Gastroesophageal sphincter (tissue), 4 donors: ENCODE measurements at regions not wholly inside any gene's neighbourhood (a gene's known extent, or its start where the extent isn't known, plus 50 kb on each side); places are given as distances from the start of the nearest gene placed in this dataset.

Source experiments
- ATAC-seq: fragments of 150-250 bp; one replicate; pipeline ENCODE4 v1.9.1; 2016; ENCODE audit warnings: mild to moderate bottlenecking, moderate library complexity
- H3K27ac ChIP-seq, 4 donors: fragments of 200-600 bp; sonication (generic) in 3 of 4; 1 replicate in 3 of 4; 2 replicates in 1 of 4; pipeline ENCODE4 v1.5.1; 2016 to 2019
- H3K27me3 ChIP-seq: fragments of 200-600 bp; sonication (generic); one replicate; pipeline ENCODE4 v1.5.1; 2019
- H3K36me3 ChIP-seq, 2 donors: fragments of 200-600 bp; sonication (generic); one replicate each; pipeline ENCODE4 v1.5.1; 2019; ENCODE audit warnings: control low read depth in 1 of 2
- H3K4me1 ChIP-seq, 3 donors: fragments of 200-600 bp; sonication (generic); 1 replicate in 2 of 3; 2 replicates in 1 of 3; pipeline ENCODE4 v1.5.1; 2016 to 2019; ENCODE audit warnings: control low read depth in 2 of 3
- H3K4me3 ChIP-seq, 2 donors: fragments of 200-600 bp; sonication (generic); one replicate each; pipeline ENCODE4 v1.5.1; 2019; ENCODE audit warnings: mild to moderate bottlenecking in 1 of 2, moderate library complexity in 1 of 2
- H3K9me3 ChIP-seq, 3 donors: fragments of 200-600 bp; sonication (generic); one replicate each; pipeline ENCODE4 v1.5.1; 2017 to 2019; ENCODE audit warnings: control low read depth in 2 of 3
- EP300 ChIP-seq: sonication (generic); formaldehyde crosslinking; IDR thresholded peaks from one replicate; pipeline ENCODE4 v1.6.1; 2017; ENCODE audit warnings: antibody characterized with exemption, mild to moderate bottlenecking
- POLR2A ChIP-seq, 2 donors: fragments of 450-650 bp; IDR thresholded peaks; one replicate each; pipeline ENCODE4 v1.6.1; 2017; ENCODE audit warnings: antibody characterized with exemption in 2 of 2, mild to moderate bottlenecking in 2 of 2, moderate library complexity in 1 of 2
- POLR2AphosphoS5 ChIP-seq: sonication (generic); formaldehyde crosslinking; IDR thresholded peaks from one replicate; pipeline ENCODE4 v1.6.1; 2017; ENCODE audit warnings: antibody characterized with exemption
- WGBS, 2 donors: methylation state at CpG; one replicate each; pipeline ENCODE4 v1.1.5; 2018; ENCODE audit warnings: low coverage in 1 of 2; 5-methylcytosine and 5-hydroxymethylcytosine counted together
- TF ChIP-seq, protein P1 (sequence below), 4 experiments: fragments of 200-600 bp in 2 of 4; fragments of 450-650 bp in 2 of 4; sonication (generic) in 1 of 4; IDR thresholded peaks; one replicate each; pipeline ENCODE4 v1.5.1; 2017 to 2019; ENCODE audit warnings: antibody characterized with exemption in 4 of 4, mild to moderate bottlenecking in 2 of 4, moderate library complexity in 2 of 4

GRCh38 chr9:26264709-26265601 lies 586.7 kb upstream of the TUSC1 start:
- no peak overlapping the region for H3K4me3 ChIP-seq
- no peaks in the 10 kb centered on the region for H3K27me3 ChIP-seq
- no peaks in the 10 kb centered on the region for H3K9me3 ChIP-seq
- no peaks in the 10 kb centered on the region for H3K4me1 ChIP-seq
- H3K27ac ChIP-seq: no peak overlapping the region
- TF ChIP-seq, protein P1, sequence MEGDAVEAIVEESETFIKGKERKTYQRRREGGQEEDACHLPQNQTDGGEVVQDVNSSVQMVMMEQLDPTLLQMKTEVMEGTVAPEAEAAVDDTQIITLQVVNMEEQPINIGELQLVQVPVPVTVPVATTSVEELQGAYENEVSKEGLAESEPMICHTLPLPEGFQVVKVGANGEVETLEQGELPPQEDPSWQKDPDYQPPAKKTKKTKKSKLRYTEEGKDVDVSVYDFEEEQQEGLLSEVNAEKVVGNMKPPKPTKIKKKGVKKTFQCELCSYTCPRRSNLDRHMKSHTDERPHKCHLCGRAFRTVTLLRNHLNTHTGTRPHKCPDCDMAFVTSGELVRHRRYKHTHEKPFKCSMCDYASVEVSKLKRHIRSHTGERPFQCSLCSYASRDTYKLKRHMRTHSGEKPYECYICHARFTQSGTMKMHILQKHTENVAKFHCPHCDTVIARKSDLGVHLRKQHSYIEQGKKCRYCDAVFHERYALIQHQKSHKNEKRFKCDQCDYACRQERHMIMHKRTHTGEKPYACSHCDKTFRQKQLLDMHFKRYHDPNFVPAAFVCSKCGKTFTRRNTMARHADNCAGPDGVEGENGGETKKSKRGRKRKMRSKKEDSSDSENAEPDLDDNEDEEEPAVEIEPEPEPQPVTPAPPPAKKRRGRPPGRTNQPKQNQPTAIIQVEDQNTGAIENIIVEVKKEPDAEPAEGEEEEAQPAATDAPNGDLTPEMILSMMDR (IDR thresholded peaks at IDR 0.05): no peak
- no peak for TF ChIP-seq POLR2A (IDR thresholded peaks at IDR 0.05)
- TF ChIP-seq EP300: no peak
- no peak for TF ChIP-seq POLR2AphosphoS5
- no peak for ATAC-seq
- H3K36me3 ChIP-seq: no peaks in the 10 kb centered on the region
- 56% methylated on average over 1 of the region's 1 CpG; no CpG with 5 or more reads in 1 of the 2 donors for WGBS, 2 donors

- H3K4me1 ChIP-seq: no peaks in the 10 kb centered on the region
- no peaks in the 10 kb centered on the region for H3K9me3 ChIP-seq
- no peak overlapping the region for H3K4me3 ChIP-seq
- TF ChIP-seq EP300 (no peak), POLR2AphosphoS5 (no peak), POLR2A (IDR thresholded peaks at IDR 0.05) (no peak)
- TF ChIP-seq, protein P1 (IDR thresholded peaks at IDR 0.05): no peak
- ATAC-seq: no peak
- no peaks in the 10 kb centered on the region for H3K27me3 ChIP-seq
- no peaks in the 10 kb centered on the region for H3K36me3 ChIP-seq
- H3K27ac ChIP-seq: no peak overlapping the region
Observed at GRCh38 chr9:26263478-26263877, 585.2 kb upstream of the TUSC1 start.

DNA sequence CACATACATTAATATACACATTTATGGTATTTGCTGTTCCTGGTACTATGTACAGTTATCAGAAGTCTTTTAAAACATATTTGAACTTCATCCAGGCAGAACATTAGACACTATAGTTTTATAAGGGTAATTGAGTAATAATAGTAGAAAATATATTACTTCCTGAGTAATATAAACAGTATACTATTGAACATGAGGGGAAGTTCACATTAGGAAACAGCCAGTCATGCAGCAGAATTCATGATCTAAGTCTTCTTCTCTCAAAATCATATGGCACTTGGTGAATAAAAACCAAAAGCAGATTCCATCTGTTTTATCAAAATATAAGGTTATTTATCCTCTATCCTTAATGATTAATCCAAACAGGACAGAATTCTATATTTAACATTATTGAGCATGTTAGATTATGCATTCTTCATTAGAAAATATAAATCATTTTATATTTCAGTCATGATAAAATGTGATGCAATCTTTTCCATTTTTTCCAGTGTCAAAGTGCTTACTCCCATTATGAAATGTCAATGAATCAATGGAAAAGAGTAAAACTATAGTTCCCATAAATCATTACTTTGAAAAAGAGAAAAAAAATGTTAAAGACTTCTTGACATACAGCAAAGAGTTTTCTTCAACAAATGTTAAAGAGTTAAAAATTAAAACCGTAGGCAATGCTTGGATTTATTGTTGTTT lies 584.3 kb upstream of the TUSC1 start:
- Histone ChIP-seq H3K27ac (no peak overlapping the region), H3K9me3 (no peaks in the 10 kb centered on the region), H3K4me3 (no peak overlapping the region), H3K4me1 (no peaks in the 10 kb centered on the region), H3K27me3 (no peaks in the 10 kb centered on the region), H3K36me3 (no peaks in the 10 kb centered on the region)
- ATAC-seq: no peak
- 79 to 89% methylated on average over 1 of the region's 1 CpG for WGBS, 2 donors
- TF ChIP-seq POLR2A (IDR thresholded peaks at IDR 0.05) (no peak), EP300 (no peak), POLR2AphosphoS5 (no peak)
- TF ChIP-seq, protein P1 (IDR thresholded peaks at IDR 0.05): no peak

GRCh38 chr9:26261503-26262330 lies 583.5 kb upstream of the TUSC1 start:
- TF ChIP-seq, protein P1 (IDR thresholded peaks at IDR 0.05): no peak
- TF ChIP-seq POLR2AphosphoS5 (no peak), POLR2A (IDR thresholded peaks at IDR 0.05) (no peak), EP300 (no peak)
- no peak for ATAC-seq
- WGBS, 2 donors: 64 to 66% methylated on average over 3 of the region's 3 CpGs

More at GRCh38 chr9:26261503-26262330, 583.5 kb upstream of the TUSC1 start:
- no peaks in the 10 kb centered on the region for H3K36me3 ChIP-seq
- H3K4me1 ChIP-seq: no peaks in the 10 kb centered on the region
- H3K27ac ChIP-seq: no peak overlapping the region
- H3K4me3 ChIP-seq: no peak overlapping the region
- no peaks in the 10 kb centered on the region for H3K27me3 ChIP-seq
- H3K9me3 ChIP-seq: no peaks in the 10 kb centered on the region
